Stimulated activated CD4-positive, alpha-beta T cell treated with anti-CD3 and anti-CD28 coated beads, TNF-alpha, amount 100 ng/mL, for 24 hours (primary cell): ENCODE measurements at regions not wholly inside any gene's neighbourhood (a gene's known extent, or its start where the extent isn't known, plus 50 kb on each side); places are given as distances from the start of the nearest gene placed in this dataset.

Experiments
- DNase-seq, 3 experiments: peaks; one replicate each; pipeline ENCODE4 v3.0.0-alpha.2; 2020; ENCODE audit warnings: low read depth in 3 of 3

GRCh38 chr10:44301781-44302355 is 83.0 kb downstream of the CXCL12 start:
- no peak for DNase-seq

GRCh38 chr10:44300666-44301649 is 83.9 kb downstream of the CXCL12 start:
- DNase-seq = no peak

- DNase-seq = no peak
Measured at GRCh38 chr10:44298713-44299112, 86.2 kb downstream of the CXCL12 start.

GRCh38 chr10:44297963-44298362 is 86.9 kb downstream of the CXCL12 start:
- no peak for DNase-seq

GRCh38 chr10:44295644-44296241 is 89.2 kb downstream of the CXCL12 start:
- DNase-seq = no peak

- no peak for DNase-seq
Measured at GRCh38 chr10:44294726-44295412, 90.0 kb downstream of the CXCL12 start.

GRCh38 chr10:44293842-44294241 is 91.1 kb downstream of the CXCL12 start:
- no peak for DNase-seq

- no peak for DNase-seq
Measured at GRCh38 chr10:44293306-44293778, 91.6 kb downstream of the CXCL12 start.

GRCh38 chr10:44292390-44293002 is 92.4 kb downstream of the CXCL12 start:
- DNase-seq = no peak

- DNase-seq = no peak
Measured at GRCh38 chr10:44291091-44291490, 93.8 kb downstream of the CXCL12 start.

- DNase-seq = no peak
Measured at GRCh38 chr10:44289125-44289524, 95.8 kb downstream of the CXCL12 start.

- no peak for DNase-seq
Measured at GRCh38 chr10:44287408-44287807, 97.5 kb downstream of the CXCL12 start.

GRCh38 chr10:44284198-44285084 is 100.5 kb downstream of the CXCL12 start:
- no peak for DNase-seq

- DNase-seq = no peak
Measured at GRCh38 chr10:44282626-44283300, 102.1 kb downstream of the CXCL12 start.

GRCh38 chr10:44281662-44282061 is 103.2 kb downstream of the CXCL12 start:
- DNase-seq = no peak

- DNase-seq = no peak
Measured at GRCh38 chr10:44281089-44281613, 103.7 kb downstream of the CXCL12 start.

GRCh38 chr10:44280226-44281014 is 104.5 kb downstream of the CXCL12 start:
- no peak for DNase-seq

- no peak for DNase-seq
Measured at GRCh38 chr10:44279426-44280126, 105.3 kb downstream of the CXCL12 start.
